ENCODE measurements at regions not wholly inside any gene's neighbourhood (a gene's known extent, or its start where the extent isn't known, plus 50 kb on each side); places are given as distances from the start of the nearest gene placed in this dataset.

- Mint-ChIP-seq H3K4me3 (no peak overlapping the region), H3K4me1 (no peaks in the 10 kb centered on the region), H3K27ac (no peak overlapping the region), H3K36me3 (no peaks in the 10 kb centered on the region), H3K9me3 (peaks cover 0 to 7% (median 2%) of the 10 kb centered on the region in 7 donors), H3K27me3 (ENCODE audit: low read depth in 3 of 3) (peaks cover 0 to 3% (median 2%) of the 10 kb centered on the region in 3 donors)
- Histone ChIP-seq H3K79me2 (ENCODE audit: insufficient read depth, low read length) (no peaks in the 10 kb centered on the region), H3K27me3 (ENCODE audit: control insufficient read depth in 2 of 2, insufficient read depth in 2 of 2, low read length in 2 of 2) (no peaks in the 10 kb centered on the region), H3K9ac (ENCODE audit: insufficient read depth, low read length, poor library complexity, severe bottlenecking) (no peak overlapping the region), H3K36me3 (replicated peaks in 1 of 2; ENCODE audit: control insufficient read depth in 1 of 2, insufficient read depth in 2 of 2, low read length in 2 of 2) (no peaks in the 10 kb centered on the region), H3K4me1 (ENCODE audit: control insufficient read depth in 1 of 2, insufficient read depth in 2 of 2, low read length in 2 of 2) (no peaks in the 10 kb centered on the region), H3K9me3 (replicated peaks in 1 of 2; ENCODE audit: control insufficient read depth in 1 of 2, insufficient read depth in 1 of 2, low read length in 2 of 2) (no peaks in the 10 kb centered on the region), H3K27ac (ENCODE audit: low read depth in 1 of 2, low read length in 2 of 2) (no peak overlapping the region), H3K4me3 (replicated peaks in 1 of 3; ENCODE audit: low read depth in 2 of 3, low read length in 3 of 3) (no peak overlapping the region), H3K4me2 (replicated peaks; ENCODE audit: extremely low read depth, low read length, poor library complexity, severe bottlenecking) (no peak overlapping the region), H4K20me1 (ENCODE audit: insufficient read depth, low read length) (no peaks in the 10 kb centered on the region), H2AFZ (ENCODE audit: insufficient read depth, low read depth, low read length, poor library complexity, severe bottlenecking) (no peak overlapping the region)
- 0% methylated on average over 1 of the region's 3 CpGs for WGBS (ENCODE audit: insufficient coverage)
- DNase-seq, result no peak
- intact Hi-C loops (cut with micrococcal nuclease), result no loop called here
- no peak for TF ChIP-seq CTCF (IDR thresholded peaks at IDR 0.05)
Measured at GRCh38 chr1:87578464-87578863, 249.8 kb downstream of the LMO4 start.

- peaks cover 0 to 7% (median under 1%) of the 10 kb centered on the region in 7 donors for H3K9me3 Mint-ChIP-seq
- H3K4me1 Mint-ChIP-seq, result peaks cover 17% of the 10 kb centered on the region
- Histone ChIP-seq H3K9ac (ENCODE audit: insufficient read depth, low read length, poor library complexity, severe bottlenecking) (no peak overlapping the region), H3K4me1 (ENCODE audit: control insufficient read depth in 1 of 2, insufficient read depth in 2 of 2, low read length in 2 of 2) (peaks cover 9 to 14% of the 10 kb centered on the region in 2 donors), H3K27ac (ENCODE audit: low read depth in 1 of 2, low read length in 2 of 2) (no peak overlapping the region), H4K20me1 (ENCODE audit: insufficient read depth, low read length) (no peaks in the 10 kb centered on the region), H3K9me3 (replicated peaks in 1 of 2; ENCODE audit: control insufficient read depth in 1 of 2, insufficient read depth in 1 of 2, low read length in 2 of 2) (no peaks in the 10 kb centered on the region), H3K4me2 (replicated peaks; ENCODE audit: extremely low read depth, low read length, poor library complexity, severe bottlenecking) (no peak overlapping the region), H3K27me3 (ENCODE audit: control insufficient read depth in 2 of 2, insufficient read depth in 2 of 2, low read length in 2 of 2) (no peaks in the 10 kb centered on the region), H3K79me2 (ENCODE audit: insufficient read depth, low read length) (no peaks in the 10 kb centered on the region), H2AFZ (ENCODE audit: insufficient read depth, low read depth, low read length, poor library complexity, severe bottlenecking) (no peak overlapping the region), H3K4me3 (replicated peaks in 1 of 3; ENCODE audit: low read depth in 2 of 3, low read length in 3 of 3) (no peak overlapping the region), H3K36me3 (replicated peaks in 1 of 2; ENCODE audit: control insufficient read depth in 1 of 2, insufficient read depth in 2 of 2, low read length in 2 of 2) (no peaks in the 10 kb centered on the region)
- intact Hi-C loops (cut with micrococcal nuclease), result no loop called here
- peaks cover 0 to 5% (median 3%) of the 10 kb centered on the region in 3 donors for H3K27me3 Mint-ChIP-seq (ENCODE audit: low read depth in 3 of 3)
- H3K36me3 Mint-ChIP-seq, result no peaks in the 10 kb centered on the region
- H3K4me3 Mint-ChIP-seq, result no peak overlapping the region
- H3K27ac Mint-ChIP-seq, result no peak overlapping the region
- no peak for DNase-seq
- 80% methylated on average over 1 of the region's 4 CpGs for WGBS (ENCODE audit: insufficient coverage)
- TF ChIP-seq CTCF (IDR thresholded peaks at IDR 0.05), result no peak
Measured at GRCh38 chr1:87583459-87583858, 254.8 kb downstream of the LMO4 start.

All from CD14-positive monocyte (primary cell).